ENCODE measurements at regions not wholly inside any gene's neighbourhood (a gene's known extent, or its start where the extent isn't known, plus 50 kb on each side); places are given as distances from the start of the nearest gene placed in this dataset.

GRCh38 chrX:130497531-130497930, 95.7 kb downstream of the RBMX2 start:
- Histone ChIP-seq H3K27me3 (replicated peaks in 1 of 7) (no peaks in the 10 kb centered on the region), H3K27ac (no peak overlapping the region), H3K36me3 (no peaks in the 10 kb centered on the region), H3K9me3 (no peaks in the 10 kb centered on the region), H3K4me1 (no peaks in the 10 kb centered on the region), H3K4me3 (no peak overlapping the region)
- no peak for DNase-seq
- TF ChIP-seq CTCF (IDR thresholded peaks at IDR 0.05 in 8 of 11, conservative IDR thresholded peaks at IDR 0.05 in 3 of 11) = no peak
- intact Hi-C loops (cut with DNase I; ENCODE audit: low total_unique reads) = no loop called here
- WGBS, 5 donors = 41 to 84% (median 56%) methylated on average over 1 to 2 of the region's 2 CpGs

GRCh38 chrX:130498653-130499274, 97.0 kb downstream of the RBMX2 start:
- Histone ChIP-seq H3K27ac (no peak overlapping the region), H3K4me3 (no peak overlapping the region), H3K9me3 (no peaks in the 10 kb centered on the region), H3K4me1 (no peaks in the 10 kb centered on the region), H3K36me3 (no peaks in the 10 kb centered on the region), H3K27me3 (replicated peaks in 1 of 7) (no peaks in the 10 kb centered on the region)
- 70 to 95% (median 88%) methylated on average over 1 of the region's 1 CpG for WGBS, 5 donors
- TF ChIP-seq POLR2AphosphoS5 (IDR thresholded peaks at IDR 0.05) = no peak
- TF ChIP-seq CTCF (IDR thresholded peaks at IDR 0.05 in 8 of 11, conservative IDR thresholded peaks at IDR 0.05 in 3 of 11) = no peak
- TF ChIP-seq POLR2A (IDR thresholded peaks at IDR 0.05) = no peak
- DNase-seq = no peak
- intact Hi-C loops (cut with DNase I; ENCODE audit: low total_unique reads) = no loop called here

GRCh38 chrX:130502016-130502570, 100.3 kb downstream of the RBMX2 start:
- TF ChIP-seq CTCF (IDR thresholded peaks at IDR 0.05 in 8 of 11, conservative IDR thresholded peaks at IDR 0.05 in 3 of 11) (no peak), POLR2AphosphoS5 (IDR thresholded peaks at IDR 0.05) (no peak), POLR2A (IDR thresholded peaks at IDR 0.05) (no peak)
- H3K4me3 ChIP-seq = no peak overlapping the region
- no peaks in the 10 kb centered on the region for H3K4me1 ChIP-seq
- H3K36me3 ChIP-seq = no peaks in the 10 kb centered on the region
- WGBS, 5 donors = 68 to 81% (median 73%) methylated on average over 3 of the region's 3 CpGs
- no peaks in the 10 kb centered on the region for H3K27me3 ChIP-seq (replicated peaks in 1 of 7)
- H3K9me3 ChIP-seq = no peaks in the 10 kb centered on the region
- intact Hi-C loops (cut with DNase I; ENCODE audit: low total_unique reads) = no loop called here
- no peak for DNase-seq
- H3K27ac ChIP-seq = no peak overlapping the region

- intact Hi-C loops (cut with DNase I; ENCODE audit: low total_unique reads) = no loop called here
- WGBS, 5 donors = 75 to 88% (median 82%) methylated on average over 2 of the region's 2 CpGs
Observed at GRCh38 chrX:130504019-130504418, 102.2 kb downstream of the RBMX2 start.

More at GRCh38 chrX:130504019-130504418, 102.2 kb downstream of the RBMX2 start:
- Histone ChIP-seq H3K27ac (no peak overlapping the region), H3K27me3 (replicated peaks in 1 of 7) (peaks cover 0 to 5% (median 0%) of the 10 kb centered on the region in 7 donors), H3K9me3 (no peaks in the 10 kb centered on the region), H3K4me1 (no peaks in the 10 kb centered on the region), H3K4me3 (no peak overlapping the region), H3K36me3 (no peaks in the 10 kb centered on the region)
- no peak for DNase-seq
- TF ChIP-seq POLR2AphosphoS5 (IDR thresholded peaks at IDR 0.05) (no peak), POLR2A (IDR thresholded peaks at IDR 0.05) (no peak), CTCF (IDR thresholded peaks at IDR 0.05 in 8 of 11, conservative IDR thresholded peaks at IDR 0.05 in 3 of 11) (no peak)

Data from spleen (tissue), 11 donors.